Neural progenitor cell (in vitro differentiated cells): ENCODE measurements at regions not wholly inside any gene's neighbourhood (a gene's known extent, or its start where the extent isn't known, plus 50 kb on each side); places are given as distances from the start of the nearest gene placed in this dataset.

ENCODE experiments used
- DNase-seq: peaks from one replicate; pipeline ENCODE4 v3.0.0-alpha.2; 2016; ENCODE audit warnings: low spot score
- H2AFZ ChIP-seq: fragments of 200-600 bp; sonication (generic); replicated peaks from 2 replicates; pipeline ENCODE4 v1.6.1; 2016; ENCODE audit warnings: antibody characterized with exemption
- H3F3A ChIP-seq: fragments of 200-600 bp; sonication (generic); 2 replicates; pipeline ENCODE4 v1.6.1; 2016; ENCODE audit warnings: antibody characterized with exemption, low read depth
- H3K27ac ChIP-seq: fragments of 200-600 bp; sonication (generic); 2 replicates; pipeline ENCODE4 v1.5.1; 2016; ENCODE audit warnings: mild to moderate bottlenecking
- H3K27me3 ChIP-seq: fragments of 200-600 bp; sonication (generic); 2 replicates; pipeline ENCODE4 v1.6.1; 2016; ENCODE audit warnings: mild to moderate bottlenecking, moderate library complexity
- H3K36me3 ChIP-seq: fragments of 200-600 bp; sonication (generic); 2 replicates; pipeline ENCODE4 v1.5.1; 2016
- H3K4me1 ChIP-seq: fragments of 200-600 bp; sonication (generic); 2 replicates; pipeline ENCODE4 v1.6.1; 2016; ENCODE audit warnings: mixed run types
- H3K4me2 ChIP-seq: fragments of 200-600 bp; sonication (generic); 2 replicates; pipeline ENCODE4 v1.6.1; 2016
- H3K4me3 ChIP-seq: fragments of 200-600 bp; sonication (generic); 2 replicates; pipeline ENCODE4 v1.5.1; 2016
- H3K79me2 ChIP-seq: fragments of 200-600 bp; sonication (generic); 2 replicates; pipeline ENCODE4 v1.6.1; 2016; ENCODE audit warnings: low read depth
- H3K9ac ChIP-seq: fragments of 200-600 bp; sonication (generic); 2 replicates; pipeline ENCODE4 v1.6.1; 2016
- H3K9me3 ChIP-seq: fragments of 200-600 bp; sonication (generic); 2 replicates; pipeline ENCODE4 v1.5.1; 2016; ENCODE audit warnings: low read depth
- H4K20me1 ChIP-seq: fragments of 200-600 bp; sonication (generic); 2 replicates; pipeline ENCODE4 v1.6.1; 2016; ENCODE audit warnings: low read depth
- H3K27ac Mint-ChIP-seq: 3 replicates; pipeline ENCODE4 v1.8.0; 2021; ENCODE audit warnings: mixed read lengths
- H3K27me3 Mint-ChIP-seq: 2 replicates; pipeline ENCODE4 v1.8.0; 2022; ENCODE audit warnings: low read depth, mild to moderate bottlenecking, inconsistent platforms, moderate library complexity, mixed read lengths; ENCODE audit not compliant: insufficient read depth
- H3K36me3 Mint-ChIP-seq: 3 replicates; pipeline ENCODE4 v1.8.0; 2021; ENCODE audit warnings: mixed read lengths
- H3K4me1 Mint-ChIP-seq: 3 replicates; pipeline ENCODE4 v1.8.0; 2021; ENCODE audit warnings: mixed read lengths
- H3K4me3 Mint-ChIP-seq: 3 replicates; pipeline ENCODE4 v1.8.0; 2021; ENCODE audit warnings: mild to moderate bottlenecking, moderate library complexity, mixed read lengths
- H3K9me3 Mint-ChIP-seq: 3 replicates; pipeline ENCODE4 v1.8.0; 2020; ENCODE audit warnings: mixed read lengths
- EZH2 ChIP-seq: fragments of 200-600 bp; sonication (generic); IDR thresholded peaks from 2 replicates; pipeline ENCODE4 v1.6.1; 2017; ENCODE audit warnings: antibody characterized with exemption, mild to moderate bottlenecking, moderate library complexity
- EZH2phosphoT487 ChIP-seq: fragments of 200-600 bp; sonication (generic); IDR thresholded peaks from 2 replicates; pipeline ENCODE4 v1.6.1; 2017; ENCODE audit warnings: antibody characterized with exemption
- TF ChIP-seq, protein P1 (sequence below): fragments of 200-600 bp; sonication (generic); IDR thresholded peaks from 2 replicates; pipeline ENCODE4 v1.5.1; 2017; ENCODE audit warnings: antibody characterized with exemption, mild to moderate bottlenecking

DNA sequence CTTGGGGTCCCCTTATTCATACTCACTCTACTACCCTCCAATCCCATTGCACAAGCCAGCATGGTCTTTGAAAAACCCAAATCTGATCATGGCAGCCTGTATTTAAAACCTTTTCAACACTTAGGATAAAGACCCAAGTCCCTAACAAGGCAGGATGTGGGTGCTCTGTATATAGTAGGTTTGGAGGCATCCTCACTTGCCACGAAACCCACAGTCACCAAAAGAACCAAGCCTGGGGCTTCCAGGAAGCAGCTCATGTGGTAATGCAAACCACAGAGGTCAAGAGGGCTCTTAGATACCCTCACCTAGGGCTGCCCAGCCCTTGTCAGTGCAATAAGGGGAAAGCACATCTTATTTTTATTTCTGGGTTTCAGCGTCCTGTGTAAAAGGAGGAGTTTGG, 218.6 kb upstream of the ASIC2 start:
- H3K9ac ChIP-seq = no peak overlapping the region
- H3K4me2 ChIP-seq = no peak overlapping the region
- no peak overlapping the region for H3K4me3 Mint-ChIP-seq
- no peak for TF ChIP-seq EZH2
- TF ChIP-seq EZH2phosphoT487 = no peak
- TF ChIP-seq, protein P1, sequence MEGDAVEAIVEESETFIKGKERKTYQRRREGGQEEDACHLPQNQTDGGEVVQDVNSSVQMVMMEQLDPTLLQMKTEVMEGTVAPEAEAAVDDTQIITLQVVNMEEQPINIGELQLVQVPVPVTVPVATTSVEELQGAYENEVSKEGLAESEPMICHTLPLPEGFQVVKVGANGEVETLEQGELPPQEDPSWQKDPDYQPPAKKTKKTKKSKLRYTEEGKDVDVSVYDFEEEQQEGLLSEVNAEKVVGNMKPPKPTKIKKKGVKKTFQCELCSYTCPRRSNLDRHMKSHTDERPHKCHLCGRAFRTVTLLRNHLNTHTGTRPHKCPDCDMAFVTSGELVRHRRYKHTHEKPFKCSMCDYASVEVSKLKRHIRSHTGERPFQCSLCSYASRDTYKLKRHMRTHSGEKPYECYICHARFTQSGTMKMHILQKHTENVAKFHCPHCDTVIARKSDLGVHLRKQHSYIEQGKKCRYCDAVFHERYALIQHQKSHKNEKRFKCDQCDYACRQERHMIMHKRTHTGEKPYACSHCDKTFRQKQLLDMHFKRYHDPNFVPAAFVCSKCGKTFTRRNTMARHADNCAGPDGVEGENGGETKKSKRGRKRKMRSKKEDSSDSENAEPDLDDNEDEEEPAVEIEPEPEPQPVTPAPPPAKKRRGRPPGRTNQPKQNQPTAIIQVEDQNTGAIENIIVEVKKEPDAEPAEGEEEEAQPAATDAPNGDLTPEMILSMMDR = no peak
- H3K4me3 ChIP-seq = no peak overlapping the region
- H3K4me1 ChIP-seq = no peaks in the 10 kb centered on the region
- H3K27ac ChIP-seq = no peak overlapping the region
- H3K27me3 ChIP-seq = no peaks in the 10 kb centered on the region
- H3K9me3 ChIP-seq = no peaks in the 10 kb centered on the region
- H3K79me2 ChIP-seq = no peaks in the 10 kb centered on the region
- H3K36me3 ChIP-seq = no peaks in the 10 kb centered on the region
- H3K27me3 Mint-ChIP-seq = peaks cover 8% of the 10 kb centered on the region
- H3K9me3 Mint-ChIP-seq = peaks cover 4% of the 10 kb centered on the region
- no peaks in the 10 kb centered on the region for H3F3A ChIP-seq
- no peak overlapping the region for H3K27ac Mint-ChIP-seq
- no peaks in the 10 kb centered on the region for H4K20me1 ChIP-seq
- no peaks in the 10 kb centered on the region for H3K36me3 Mint-ChIP-seq
- DNase-seq = no peak
- no peak overlapping the region for H2AFZ ChIP-seq
- H3K4me1 Mint-ChIP-seq = peaks cover 6% of the 10 kb centered on the region

DNA sequence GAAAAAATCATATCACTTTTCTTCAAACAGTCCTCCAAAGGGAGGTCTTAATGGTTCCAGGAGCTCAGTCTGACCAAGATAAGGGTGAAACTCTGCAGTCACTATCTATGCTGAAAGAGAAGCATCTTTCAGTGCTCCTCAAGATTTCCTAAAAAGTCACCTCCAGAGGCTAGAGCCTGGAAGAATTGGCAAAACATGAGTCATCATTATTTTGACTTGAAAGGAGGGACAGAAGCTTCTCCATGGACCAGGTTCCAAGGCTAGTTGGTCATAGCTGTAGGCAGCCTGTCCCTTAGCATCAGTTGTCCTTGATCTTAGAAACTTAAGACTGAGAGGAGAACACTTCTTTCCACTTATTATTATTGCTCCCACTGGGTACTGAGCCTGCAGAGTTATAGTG, 219.0 kb upstream of the ASIC2 start:
- peaks cover 4% of the 10 kb centered on the region for H3K9me3 Mint-ChIP-seq
- H3K79me2 ChIP-seq = no peaks in the 10 kb centered on the region
- no peaks in the 10 kb centered on the region for H3K9me3 ChIP-seq
- no peak for TF ChIP-seq EZH2
- TF ChIP-seq, protein P1 = no peak
- no peak for TF ChIP-seq EZH2phosphoT487
- H3K27ac ChIP-seq = no peak overlapping the region
- no peak overlapping the region for H3K4me2 ChIP-seq
- peaks cover 9% of the 10 kb centered on the region for H3K27me3 Mint-ChIP-seq
- no peak overlapping the region for H2AFZ ChIP-seq
- no peak for DNase-seq
- no peak overlapping the region for H3K27ac Mint-ChIP-seq
- H4K20me1 ChIP-seq = no peaks in the 10 kb centered on the region
- H3K4me1 Mint-ChIP-seq = peaks cover 2% of the 10 kb centered on the region
- H3K27me3 ChIP-seq = no peaks in the 10 kb centered on the region
- no peaks in the 10 kb centered on the region for H3K36me3 Mint-ChIP-seq
- H3K4me3 Mint-ChIP-seq = no peak overlapping the region
- no peaks in the 10 kb centered on the region for H3K4me1 ChIP-seq
- H3K9ac ChIP-seq = no peak overlapping the region
- H3K36me3 ChIP-seq = no peaks in the 10 kb centered on the region
- H3K4me3 ChIP-seq = no peak overlapping the region
- no peaks in the 10 kb centered on the region for H3F3A ChIP-seq

DNA sequence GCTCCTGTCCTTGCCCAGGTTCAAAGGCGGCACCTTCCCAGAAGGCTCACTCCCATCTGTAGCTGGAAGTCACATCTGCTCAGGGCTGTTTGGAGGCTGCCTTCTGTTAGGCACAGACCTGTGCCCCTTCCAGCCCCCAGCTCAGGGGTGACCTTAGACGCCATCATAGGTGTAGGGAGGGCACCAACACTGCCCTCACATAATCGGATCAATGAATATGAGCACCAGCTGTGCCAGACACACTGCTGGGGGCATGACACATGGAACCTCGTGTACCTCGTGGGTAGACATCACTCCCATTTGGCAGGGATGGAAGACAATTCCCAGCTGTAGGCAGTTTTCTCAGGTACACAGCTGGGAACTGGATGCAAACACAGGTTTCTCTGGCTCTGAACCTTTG, 220.7 kb upstream of the ASIC2 start:
- Histone ChIP-seq H3K27ac (no peak overlapping the region), H3K9ac (no peak overlapping the region), H2AFZ (no peak overlapping the region), H3K79me2 (no peaks in the 10 kb centered on the region), H3K4me2 (no peak overlapping the region), H3K9me3 (no peaks in the 10 kb centered on the region), H3K4me1 (no peaks in the 10 kb centered on the region), H3F3A (no peaks in the 10 kb centered on the region), H3K36me3 (no peaks in the 10 kb centered on the region), H4K20me1 (no peaks in the 10 kb centered on the region), H3K4me3 (no peak overlapping the region), H3K27me3 (no peaks in the 10 kb centered on the region)
- TF ChIP-seq EZH2 (no peak), EZH2phosphoT487 (no peak)
- TF ChIP-seq, protein P1 = no peak
- no peak for DNase-seq
- no peak overlapping the region for H3K4me3 Mint-ChIP-seq
- no peaks in the 10 kb centered on the region for H3K36me3 Mint-ChIP-seq
- H3K9me3 Mint-ChIP-seq = peaks cover 4% of the 10 kb centered on the region
- no peak overlapping the region for H3K27ac Mint-ChIP-seq
- H3K4me1 Mint-ChIP-seq = no peaks in the 10 kb centered on the region
- peaks cover 9% of the 10 kb centered on the region for H3K27me3 Mint-ChIP-seq

GRCh38 chr17:33514369-33514768, 221.3 kb upstream of the ASIC2 start:
- Mint-ChIP-seq H3K27ac (no peak overlapping the region), H3K4me1 (peaks cover 3% of the 10 kb centered on the region), H3K9me3 (peaks cover 4% of the 10 kb centered on the region), H3K4me3 (no peak overlapping the region), H3K27me3 (peaks cover 8% of the 10 kb centered on the region), H3K36me3 (no peaks in the 10 kb centered on the region)
- no peak overlapping the region for H3K27ac ChIP-seq
- H3K9me3 ChIP-seq = no peaks in the 10 kb centered on the region
- no peak overlapping the region for H3K4me2 ChIP-seq
- no peaks in the 10 kb centered on the region for H4K20me1 ChIP-seq
- no peaks in the 10 kb centered on the region for H3K4me1 ChIP-seq
- H3K79me2 ChIP-seq = no peaks in the 10 kb centered on the region
- H3K9ac ChIP-seq = no peak overlapping the region
- no peaks in the 10 kb centered on the region for H3K36me3 ChIP-seq
- H3K4me3 ChIP-seq = no peak overlapping the region
- TF ChIP-seq, protein P1 = no peak
- TF ChIP-seq EZH2phosphoT487 = no peak
- no peak for TF ChIP-seq EZH2
- no peak overlapping the region for H2AFZ ChIP-seq
- no peaks in the 10 kb centered on the region for H3F3A ChIP-seq
- no peak for DNase-seq
- H3K27me3 ChIP-seq = no peaks in the 10 kb centered on the region
